ENCODE measurements at regions not wholly inside any gene's neighbourhood (a gene's known extent, or its start where the extent isn't known, plus 50 kb on each side); places are given as distances from the start of the nearest gene placed in this dataset.
"Not testable (repeated sequence)": the region's sequence is repeated elsewhere in the genome, so short reads cannot be mapped to it uniquely, and the experiment has no call there.

DNA sequence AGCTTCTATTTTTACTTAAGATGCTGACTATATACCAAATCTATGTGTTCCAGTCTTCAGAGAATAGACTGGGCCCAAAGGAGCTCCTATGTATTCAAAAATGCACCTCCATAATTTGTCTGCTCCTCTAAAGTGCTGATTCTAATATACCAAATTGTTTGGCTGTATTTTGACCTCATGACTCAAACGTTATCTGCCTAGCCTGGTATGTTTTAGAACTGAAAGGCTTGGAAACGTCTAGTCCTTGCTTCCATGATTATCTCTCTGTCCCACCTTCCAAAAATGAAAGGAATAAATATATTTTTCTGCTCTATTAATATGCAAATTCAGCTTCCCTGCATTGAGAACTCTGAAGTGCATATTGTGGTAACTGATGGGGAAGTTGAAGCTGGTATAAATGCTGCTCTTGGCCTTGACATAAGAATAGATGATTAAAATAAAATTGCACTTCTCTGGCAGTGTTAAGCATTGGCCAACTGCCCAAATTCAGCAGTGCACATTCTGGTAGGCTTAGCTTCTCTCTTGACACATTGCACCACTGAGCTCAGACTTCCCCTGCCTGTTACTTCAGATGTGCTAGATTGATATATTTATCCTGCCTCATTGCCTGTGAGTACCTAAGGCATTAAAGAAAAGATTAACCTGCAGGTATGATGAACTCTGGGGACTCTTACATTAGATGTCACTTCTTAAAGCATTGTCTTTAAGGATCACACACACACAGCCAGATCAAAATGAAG, 882.3 kb downstream of the RPS29 start:
- TF ChIP-seq, protein P1, sequence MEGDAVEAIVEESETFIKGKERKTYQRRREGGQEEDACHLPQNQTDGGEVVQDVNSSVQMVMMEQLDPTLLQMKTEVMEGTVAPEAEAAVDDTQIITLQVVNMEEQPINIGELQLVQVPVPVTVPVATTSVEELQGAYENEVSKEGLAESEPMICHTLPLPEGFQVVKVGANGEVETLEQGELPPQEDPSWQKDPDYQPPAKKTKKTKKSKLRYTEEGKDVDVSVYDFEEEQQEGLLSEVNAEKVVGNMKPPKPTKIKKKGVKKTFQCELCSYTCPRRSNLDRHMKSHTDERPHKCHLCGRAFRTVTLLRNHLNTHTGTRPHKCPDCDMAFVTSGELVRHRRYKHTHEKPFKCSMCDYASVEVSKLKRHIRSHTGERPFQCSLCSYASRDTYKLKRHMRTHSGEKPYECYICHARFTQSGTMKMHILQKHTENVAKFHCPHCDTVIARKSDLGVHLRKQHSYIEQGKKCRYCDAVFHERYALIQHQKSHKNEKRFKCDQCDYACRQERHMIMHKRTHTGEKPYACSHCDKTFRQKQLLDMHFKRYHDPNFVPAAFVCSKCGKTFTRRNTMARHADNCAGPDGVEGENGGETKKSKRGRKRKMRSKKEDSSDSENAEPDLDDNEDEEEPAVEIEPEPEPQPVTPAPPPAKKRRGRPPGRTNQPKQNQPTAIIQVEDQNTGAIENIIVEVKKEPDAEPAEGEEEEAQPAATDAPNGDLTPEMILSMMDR (conservative IDR thresholded peaks at IDR 0.05), result no peak
- no CpG with 5 or more reads among the region's 2 CpGs for WGBS (ENCODE audit: extremely low coverage, insufficient read length, low lambda C conversion rate)

DNA sequence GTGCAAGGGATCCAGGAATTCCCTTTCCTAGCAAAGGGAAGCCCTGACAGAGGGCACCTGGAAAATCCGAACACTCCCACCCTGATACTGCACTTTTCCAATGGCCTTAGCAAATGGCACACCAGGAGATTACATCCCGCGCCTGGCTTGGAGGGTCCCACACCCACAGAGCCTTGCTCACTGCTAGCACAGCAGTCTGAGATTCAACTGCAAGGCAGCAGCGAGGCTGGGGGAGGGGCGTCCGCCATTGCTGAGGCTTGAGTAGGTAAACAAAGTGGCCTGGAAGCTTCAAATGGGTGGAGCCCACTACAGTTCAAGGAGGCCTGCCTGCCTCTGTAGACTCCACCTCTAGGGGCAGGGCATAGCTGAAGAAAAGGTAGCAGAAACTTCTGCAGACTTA, 888.8 kb downstream of the RPS29 start:
- not testable (repeated sequence) for H3K23me2 ChIP-seq (ENCODE audit: insufficient read length, low read depth, low read length, poor library complexity, severe bottlenecking); H3K4me1 ChIP-seq (ENCODE audit: insufficient read depth, low read length); H3K4ac ChIP-seq (ENCODE audit: low read depth, low read length); H2BK120ac ChIP-seq (ENCODE audit: low read depth, low read length, poor library complexity, severe bottlenecking); H3T11ph ChIP-seq (ENCODE audit: low read length); H3K27me3 ChIP-seq (ENCODE audit: insufficient read depth, low read length); H4K8ac ChIP-seq (replicated peaks; ENCODE audit: insufficient read length, low read depth, low read length); H4K20me1 ChIP-seq (ENCODE audit: control insufficient read depth, insufficient read depth, insufficient read length); H2BK12ac ChIP-seq (ENCODE audit: insufficient read length, low read depth, low read length); H3K79me2 ChIP-seq (ENCODE audit: insufficient read depth, low read length); H2BK20ac ChIP-seq (ENCODE audit: low read depth, low read length, poor library complexity, severe bottlenecking); H3K4me1 Mint-ChIP-seq; H3K79me1 ChIP-seq (ENCODE audit: insufficient read depth, low read depth, low read length, poor library complexity, severe bottlenecking); H2BK5ac ChIP-seq (ENCODE audit: insufficient read length, low read length); H3K56ac ChIP-seq (ENCODE audit: insufficient read length, low read depth, low read length); H3K27me3 Mint-ChIP-seq (ENCODE audit: low read depth); H3K9ac ChIP-seq (ENCODE audit: extremely low read depth, insufficient read length, low read length); H3K23ac ChIP-seq (ENCODE audit: insufficient read length, low read depth, low read length); H3K18ac ChIP-seq (ENCODE audit: insufficient read length, low read depth, low read length); H3K4me2 ChIP-seq (ENCODE audit: insufficient read depth, insufficient read length, low read length); H3K36me3 Mint-ChIP-seq (ENCODE audit: insufficient read depth in 1 of 3, low read depth in 3 of 3); H3K9me3 ChIP-seq (ENCODE audit: control insufficient read depth, low read depth, low read length); H2AK5ac ChIP-seq (ENCODE audit: insufficient read length, low read length); H2BK15ac ChIP-seq (ENCODE audit: low read depth, low read length); H4K5ac ChIP-seq (ENCODE audit: insufficient read length, low read depth, low read length); H3K27ac ChIP-seq (ENCODE audit: insufficient read length, low read depth, low read length); H3K4me3 Mint-ChIP-seq; H4K91ac ChIP-seq (ENCODE audit: insufficient read length, low read depth, low read length); H3K14ac ChIP-seq (ENCODE audit: insufficient read depth, low read length); H2AFZ ChIP-seq (ENCODE audit: low read length); H3K27ac Mint-ChIP-seq
- H3K9me3 Mint-ChIP-seq, result peaks cover 17 to 18% of the 10 kb centered on the region in 2 experiments
- DNase-seq, result peak; percentile 27
- WGBS (ENCODE audit: extremely low coverage, insufficient read length, low lambda C conversion rate), result no CpG with 5 or more reads among the region's 6 CpGs

More for the DNA sequence above, 882.3 kb downstream of the RPS29 start:
- Histone ChIP-seq H3K4me1 (ENCODE audit: insufficient read depth, low read length) (no peaks in the 10 kb centered on the region), H3K79me1 (ENCODE audit: insufficient read depth, low read depth, low read length, poor library complexity, severe bottlenecking) (no peaks in the 10 kb centered on the region), H3K18ac (ENCODE audit: insufficient read length, low read depth, low read length) (no peak overlapping the region), H2BK120ac (ENCODE audit: low read depth, low read length, poor library complexity, severe bottlenecking) (no peak overlapping the region), H3K56ac (ENCODE audit: insufficient read length, low read depth, low read length) (no peak overlapping the region), H3K23me2 (ENCODE audit: insufficient read length, low read depth, low read length, poor library complexity, severe bottlenecking) (no peaks in the 10 kb centered on the region), H3K79me2 (ENCODE audit: insufficient read depth, low read length) (no peaks in the 10 kb centered on the region), H4K5ac (ENCODE audit: insufficient read length, low read depth, low read length) (no peak overlapping the region), H2AFZ (ENCODE audit: low read length) (no peak overlapping the region), H3K9ac (ENCODE audit: extremely low read depth, insufficient read length, low read length) (no peak overlapping the region), H2BK12ac (ENCODE audit: insufficient read length, low read depth, low read length) (no peak overlapping the region), H2AK5ac (ENCODE audit: insufficient read length, low read length) (no peak overlapping the region), H2BK20ac (ENCODE audit: low read depth, low read length, poor library complexity, severe bottlenecking) (no peak overlapping the region), H3T11ph (ENCODE audit: low read length) (no peak overlapping the region), H3K4me2 (ENCODE audit: insufficient read depth, insufficient read length, low read length) (no peak overlapping the region), H3K9me3 (ENCODE audit: control insufficient read depth, low read depth, low read length) (no peaks in the 10 kb centered on the region), H3K4ac (ENCODE audit: low read depth, low read length) (no peak overlapping the region), H3K14ac (ENCODE audit: insufficient read depth, low read length) (no peak overlapping the region), H2BK15ac (ENCODE audit: low read depth, low read length) (no peak overlapping the region), H3K27ac (ENCODE audit: insufficient read length, low read depth, low read length) (no peak overlapping the region), H4K20me1 (ENCODE audit: control insufficient read depth, insufficient read depth, insufficient read length) (no peaks in the 10 kb centered on the region), H4K91ac (ENCODE audit: insufficient read length, low read depth, low read length) (no peak overlapping the region), H3K23ac (ENCODE audit: insufficient read length, low read depth, low read length) (no peak overlapping the region), H3K27me3 (ENCODE audit: insufficient read depth, low read length) (no peaks in the 10 kb centered on the region), H4K8ac (replicated peaks; ENCODE audit: insufficient read length, low read depth, low read length) (no peak overlapping the region), H2BK5ac (ENCODE audit: insufficient read length, low read length) (no peak overlapping the region)
- DNase-seq, result no peak
- H3K36me3 Mint-ChIP-seq (ENCODE audit: insufficient read depth in 1 of 3, low read depth in 3 of 3), result no peaks in the 10 kb centered on the region; a peak in 1 of 7 replicates
- no peak overlapping the region for H3K4me3 Mint-ChIP-seq
- H3K27ac Mint-ChIP-seq, result no peak overlapping the region
- no peaks in the 10 kb centered on the region for H3K27me3 Mint-ChIP-seq (ENCODE audit: low read depth)
- H3K9me3 Mint-ChIP-seq, result peaks cover 9% of the 10 kb centered on the region in 2 experiments; a peak in 4 of 5 replicates
- H3K4me1 Mint-ChIP-seq, result no peaks in the 10 kb centered on the region

All from H9 (cell line).